NCI-H748 (cell line): ENCODE measurements at regions not wholly inside any gene's neighbourhood (a gene's known extent, or its start where the extent isn't known, plus 50 kb on each side); places are given as distances from the start of the nearest gene placed in this dataset.
A peak's percentile ranks its signal among the peaks of the same experiment; 100 is the strongest.
"Not testable (repeated sequence)": the region's sequence is repeated elsewhere in the genome, so short reads cannot be mapped to it uniquely, and the experiment has no call there.

ENCODE experiments used
- DNase-seq: peaks from one replicate; lab custom pipeline; 2025; ENCODE audit not compliant: unreplicated experiment; lab: John Stamatoyannopoulos, UW

- peak; percentile 92 for DNase-seq
Observed at GRCh38 chr6:100228834-100229441, 234.9 kb upstream of the MCHR2 start.

GRCh38 chr6:100228437-100228833 lies 234.4 kb upstream of the MCHR2 start:
- DNase-seq: no peak

- DNase-seq: no peak
Observed at GRCh38 chr6:100226811-100227210, 232.8 kb upstream of the MCHR2 start.

GRCh38 chr6:100223952-100224351 lies 229.9 kb upstream of the MCHR2 start:
- not testable (repeated sequence) for DNase-seq

GRCh38 chr6:100220543-100220942 lies 226.5 kb upstream of the MCHR2 start:
- DNase-seq: no peak

GRCh38 chr6:100217225-100218012 lies 223.4 kb upstream of the MCHR2 start:
- no peak for DNase-seq

GRCh38 chr6:100216760-100217159 lies 222.7 kb upstream of the MCHR2 start:
- DNase-seq: no peak

GRCh38 chr6:100212131-100212530 lies 218.1 kb upstream of the MCHR2 start:
- no peak for DNase-seq

- DNase-seq: peak; percentile 30
Observed at GRCh38 chr6:100210137-100211117, 216.4 kb upstream of the MCHR2 start.

- DNase-seq: no peak
Observed at GRCh38 chr6:100209323-100210136, 215.5 kb upstream of the MCHR2 start.

GRCh38 chr6:100203400-100203799 lies 209.4 kb upstream of the MCHR2 start:
- DNase-seq: no peak

- no peak for DNase-seq
Observed at GRCh38 chr6:100202417-100203194, 208.6 kb upstream of the MCHR2 start.

- peak; percentile 69 for DNase-seq
Observed at GRCh38 chr6:100196214-100196982, 202.4 kb upstream of the MCHR2 start.

- DNase-seq: not testable (repeated sequence)
Observed at GRCh38 chr6:100195244-100195643, 201.2 kb upstream of the MCHR2 start.

- DNase-seq: no peak
Observed at GRCh38 chr6:100194535-100194934, 200.5 kb upstream of the MCHR2 start.

GRCh38 chr6:100188754-100189153 lies 194.7 kb upstream of the MCHR2 start:
- DNase-seq: no peak

GRCh38 chr6:100186552-100186951 lies 192.5 kb upstream of the MCHR2 start:
- no peak for DNase-seq

GRCh38 chr6:100185615-100186014 lies 191.6 kb upstream of the MCHR2 start:
- DNase-seq: no peak

GRCh38 chr6:100184473-100184872 lies 190.4 kb upstream of the MCHR2 start:
- DNase-seq: no peak
